ENCODE measurements at regions not wholly inside any gene's neighbourhood (a gene's known extent, or its start where the extent isn't known, plus 50 kb on each side); places are given as distances from the start of the nearest gene placed in this dataset.

GRCh38 chr12:24034160-24034559, 84.7 kb upstream of the SOX5 start:
- in situ Hi-C loops (cut with MboI; ENCODE audit: low pct_unique_long_range_greater_than_20kb, low sequenced_read_pairs, unreplicated experiment): no loop called here
- DNase-seq (ENCODE audit: low spot score): no peak

GRCh38 chr12:24027352-24027751, 77.9 kb upstream of the SOX5 start:
- TF ChIP-seq CTCF (IDR thresholded peaks at IDR 0.05; ENCODE audit: extremely low read depth, insufficient read depth, missing control alignments): no peak
- no peak for DNase-seq (ENCODE audit: low spot score)
- in situ Hi-C loops (cut with MboI; ENCODE audit: low pct_unique_long_range_greater_than_20kb, low sequenced_read_pairs, unreplicated experiment): no loop called here

More at GRCh38 chr12:24034160-24034559, 84.7 kb upstream of the SOX5 start:
- TF ChIP-seq CTCF (IDR thresholded peaks at IDR 0.05; ENCODE audit: extremely low read depth, insufficient read depth, missing control alignments): no peak

DNA sequence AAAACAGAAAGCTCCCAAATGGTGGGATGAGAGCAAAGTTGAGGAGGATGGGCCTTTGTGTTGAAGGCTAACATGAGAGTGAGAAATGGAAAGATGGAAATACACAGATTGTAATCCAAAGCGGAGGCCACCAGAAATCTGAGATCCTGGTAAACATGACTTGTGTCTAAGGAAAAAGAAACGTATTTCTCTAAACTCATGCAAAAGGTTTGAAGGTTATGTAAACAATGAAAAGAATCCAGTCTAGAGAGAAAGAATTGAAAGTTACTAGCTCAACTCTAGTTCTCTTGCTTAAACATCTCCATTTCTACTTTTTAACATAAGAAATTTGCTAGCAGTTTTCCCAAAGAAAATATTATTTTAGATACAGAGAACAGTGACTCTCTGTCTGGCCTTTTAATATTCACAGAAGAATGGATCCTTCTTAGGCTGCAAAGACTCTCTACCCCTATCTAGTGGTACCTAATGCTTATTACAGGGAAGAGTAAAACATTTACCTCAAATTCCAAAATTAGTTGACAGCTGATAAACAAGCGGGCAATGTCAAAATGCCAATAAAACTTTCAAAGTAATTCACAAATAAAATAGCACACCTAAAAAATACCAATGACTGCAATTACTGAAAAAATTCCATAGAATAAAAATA, 75.8 kb upstream of the SOX5 start:
- in situ Hi-C loops (cut with MboI; ENCODE audit: low pct_unique_long_range_greater_than_20kb, low sequenced_read_pairs, unreplicated experiment): no loop called here
- DNase-seq (ENCODE audit: low spot score): no peak
- peak; percentile 37 for TF ChIP-seq CTCF (IDR thresholded peaks at IDR 0.05; ENCODE audit: extremely low read depth, insufficient read depth, missing control alignments)

DNA sequence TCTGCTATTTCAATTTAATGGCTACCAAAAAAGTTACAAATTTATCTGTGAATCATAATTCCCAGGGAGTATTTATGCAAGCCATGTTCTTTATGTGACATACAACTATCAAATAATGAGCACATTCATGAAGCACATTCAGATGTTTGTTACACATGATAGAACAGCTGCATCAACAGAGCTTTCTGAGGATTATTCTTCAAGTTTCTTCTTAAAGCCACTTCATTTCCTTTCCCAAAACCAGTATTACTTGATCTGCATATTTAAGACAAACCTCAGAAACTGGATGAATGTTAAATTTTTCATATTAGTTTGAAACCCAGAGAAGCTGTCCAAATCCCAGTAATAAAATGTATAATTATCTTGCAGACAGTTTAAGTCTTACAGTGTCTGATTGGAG, 73.6 kb upstream of the SOX5 start:
- in situ Hi-C loops (cut with MboI; ENCODE audit: low pct_unique_long_range_greater_than_20kb, low sequenced_read_pairs, unreplicated experiment): no loop called here
- DNase-seq (ENCODE audit: low spot score): no peak
- TF ChIP-seq CTCF (IDR thresholded peaks at IDR 0.05; ENCODE audit: extremely low read depth, insufficient read depth, missing control alignments): no peak

- in situ Hi-C loops (cut with MboI; ENCODE audit: low pct_unique_long_range_greater_than_20kb, low sequenced_read_pairs, unreplicated experiment): no loop called here
- TF ChIP-seq CTCF (IDR thresholded peaks at IDR 0.05; ENCODE audit: extremely low read depth, insufficient read depth, missing control alignments): no peak
- DNase-seq (ENCODE audit: low spot score): no peak
Observed at GRCh38 chr12:24021164-24021502, 71.7 kb upstream of the SOX5 start.

- DNase-seq (ENCODE audit: low spot score): no peak
- in situ Hi-C loops (cut with MboI; ENCODE audit: low pct_unique_long_range_greater_than_20kb, low sequenced_read_pairs, unreplicated experiment): no loop called here
Observed at GRCh38 chr12:24020397-24021163, 71.1 kb upstream of the SOX5 start.

More at GRCh38 chr12:24020397-24021163, 71.1 kb upstream of the SOX5 start:
- TF ChIP-seq CTCF (IDR thresholded peaks at IDR 0.05; ENCODE audit: extremely low read depth, insufficient read depth, missing control alignments): no peak

All from GM13977 (cell line).